Breast epithelium (tissue), 3 donors: ENCODE measurements at regions not wholly inside any gene's neighbourhood (a gene's known extent, or its start where the extent isn't known, plus 50 kb on each side); places are given as distances from the start of the nearest gene placed in this dataset.

ENCODE experiments used
- POLR2AphosphoS5 ChIP-seq, 3 donors: sonication (generic); formaldehyde crosslinking; IDR thresholded peaks; one replicate each; pipeline ENCODE4 v1.6.1; 2017; ENCODE audit warnings: antibody characterized with exemption in 3 of 3
- TF ChIP-seq, protein P1 (sequence below), 3 donors: fragments of 450-650 bp; IDR thresholded peaks; one replicate each; pipeline ENCODE4 v1.5.1; 2016 to 2017; ENCODE audit warnings: antibody characterized with exemption in 3 of 3, mild to moderate bottlenecking in 3 of 3, moderate library complexity in 3 of 3

DNA sequence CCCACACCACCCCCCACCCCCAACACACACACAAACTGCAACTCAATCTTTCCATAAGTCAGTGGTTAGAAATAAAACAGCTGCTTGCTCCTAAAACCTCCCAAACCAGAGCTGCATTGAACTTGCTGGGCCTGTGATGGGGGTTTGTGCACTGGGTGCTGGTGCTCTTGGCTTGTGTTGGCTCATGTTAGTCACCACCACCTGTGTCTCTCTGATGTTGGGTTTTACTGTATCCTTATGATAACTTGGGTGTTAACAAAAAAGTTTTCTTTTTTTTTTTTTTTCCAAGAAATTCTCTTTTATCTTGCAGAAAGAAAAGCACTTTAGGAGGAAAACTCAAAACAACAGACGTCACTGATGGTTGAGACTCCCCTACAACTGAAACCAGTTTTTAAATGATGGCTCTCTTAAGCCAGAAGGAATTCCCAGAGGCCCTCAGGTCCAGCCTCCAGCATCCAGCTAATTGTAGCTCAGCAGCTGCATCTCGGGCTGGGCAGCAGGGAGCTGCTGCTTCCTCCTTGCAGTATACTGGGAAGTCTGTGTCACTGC is 79.9 kb upstream of the DRD2 start:
- no peak for TF ChIP-seq POLR2AphosphoS5 (IDR thresholded peaks at IDR 0.05)
- TF ChIP-seq, protein P1, sequence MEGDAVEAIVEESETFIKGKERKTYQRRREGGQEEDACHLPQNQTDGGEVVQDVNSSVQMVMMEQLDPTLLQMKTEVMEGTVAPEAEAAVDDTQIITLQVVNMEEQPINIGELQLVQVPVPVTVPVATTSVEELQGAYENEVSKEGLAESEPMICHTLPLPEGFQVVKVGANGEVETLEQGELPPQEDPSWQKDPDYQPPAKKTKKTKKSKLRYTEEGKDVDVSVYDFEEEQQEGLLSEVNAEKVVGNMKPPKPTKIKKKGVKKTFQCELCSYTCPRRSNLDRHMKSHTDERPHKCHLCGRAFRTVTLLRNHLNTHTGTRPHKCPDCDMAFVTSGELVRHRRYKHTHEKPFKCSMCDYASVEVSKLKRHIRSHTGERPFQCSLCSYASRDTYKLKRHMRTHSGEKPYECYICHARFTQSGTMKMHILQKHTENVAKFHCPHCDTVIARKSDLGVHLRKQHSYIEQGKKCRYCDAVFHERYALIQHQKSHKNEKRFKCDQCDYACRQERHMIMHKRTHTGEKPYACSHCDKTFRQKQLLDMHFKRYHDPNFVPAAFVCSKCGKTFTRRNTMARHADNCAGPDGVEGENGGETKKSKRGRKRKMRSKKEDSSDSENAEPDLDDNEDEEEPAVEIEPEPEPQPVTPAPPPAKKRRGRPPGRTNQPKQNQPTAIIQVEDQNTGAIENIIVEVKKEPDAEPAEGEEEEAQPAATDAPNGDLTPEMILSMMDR (IDR thresholded peaks at IDR 0.05) = no peak
